K562 (cell line): ENCODE measurements at regions not wholly inside any gene's neighbourhood (a gene's known extent, or its start where the extent isn't known, plus 50 kb on each side); places are given as distances from the start of the nearest gene placed in this dataset.

Experiments used
- ATF6 ChIP-seq: sonication (generic); formaldehyde crosslinking; IDR thresholded peaks from 2 replicates; pipeline ENCODE4 v1.4.0; 2020; ENCODE audit warnings: mild to moderate bottlenecking, missing genetic modification reagents
- ELK1 ChIP-seq: sonication (generic); formaldehyde crosslinking; IDR thresholded peaks from 2 replicates; pipeline ENCODE4 v1.8.1; 2022; ENCODE audit warnings: missing genetic modification reagents
- POLR2A ChIP-seq: fragments of 450-650 bp; conservative IDR thresholded peaks from 2 replicates; pipeline ENCODE4 v1.6.1; 2016
- POLR2AphosphoS5 ChIP-seq: IDR thresholded peaks from 2 replicates; pipeline ENCODE4 v1.6.1; 2011; ENCODE audit warnings: mild to moderate bottlenecking, low read depth, low read length, moderate library complexity; ENCODE audit not compliant: control insufficient read depth, insufficient read depth
- SMARCA4 ChIP-seq: fragments of 450-650 bp; IDR thresholded peaks from 2 replicates; pipeline ENCODE4 v1.6.1; 2016
- SMC3 ChIP-seq: conservative IDR thresholded peaks from 2 replicates; pipeline ENCODE4 v1.6.1; 2011; ENCODE audit warnings: low read depth, low read length, improper control_type of control experiment; ENCODE audit not compliant: insufficient read depth
- ZNF830 ChIP-seq: fragments of 250-450 bp; sonication (Bioruptor Pico); IDR thresholded peaks from 2 replicates; pipeline ENCODE4 v1.5.0; 2021; ENCODE audit warnings: mild to moderate bottlenecking
- TF ChIP-seq, protein P1 (sequence below), 2 experiments: fragments of 450-650 bp; formaldehyde crosslinking in 1 of 2; IDR thresholded peaks; 2 replicates each; pipeline versions ENCODE4 v1.4.0 to v1.6.1; 2014 to 2020; ENCODE audit warnings: mild to moderate bottlenecking in 2 of 2, borderline replicate concordance in 1 of 2, low read depth in 1 of 2

DNA sequence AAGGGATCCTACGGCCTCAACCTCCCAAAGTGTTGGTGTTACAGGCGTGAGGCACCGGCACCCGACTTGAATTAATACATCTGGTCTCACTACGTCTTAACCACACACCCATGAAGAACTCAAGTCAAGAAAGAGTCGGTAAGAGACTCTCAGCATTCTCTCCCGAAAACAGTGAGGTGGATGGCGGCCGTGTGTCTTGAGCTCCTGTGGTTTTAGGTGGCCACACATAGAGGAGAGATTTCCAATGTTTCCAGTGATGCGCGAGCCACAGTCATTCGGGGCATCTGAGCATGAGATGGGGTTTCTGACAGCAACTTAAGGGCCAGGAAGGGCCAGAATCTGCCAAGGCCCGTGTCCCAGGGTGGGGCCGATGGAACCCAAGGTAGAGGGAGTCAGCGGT, 766.4 kb upstream of the DEFB115 start:
- TF ChIP-seq, protein P1, sequence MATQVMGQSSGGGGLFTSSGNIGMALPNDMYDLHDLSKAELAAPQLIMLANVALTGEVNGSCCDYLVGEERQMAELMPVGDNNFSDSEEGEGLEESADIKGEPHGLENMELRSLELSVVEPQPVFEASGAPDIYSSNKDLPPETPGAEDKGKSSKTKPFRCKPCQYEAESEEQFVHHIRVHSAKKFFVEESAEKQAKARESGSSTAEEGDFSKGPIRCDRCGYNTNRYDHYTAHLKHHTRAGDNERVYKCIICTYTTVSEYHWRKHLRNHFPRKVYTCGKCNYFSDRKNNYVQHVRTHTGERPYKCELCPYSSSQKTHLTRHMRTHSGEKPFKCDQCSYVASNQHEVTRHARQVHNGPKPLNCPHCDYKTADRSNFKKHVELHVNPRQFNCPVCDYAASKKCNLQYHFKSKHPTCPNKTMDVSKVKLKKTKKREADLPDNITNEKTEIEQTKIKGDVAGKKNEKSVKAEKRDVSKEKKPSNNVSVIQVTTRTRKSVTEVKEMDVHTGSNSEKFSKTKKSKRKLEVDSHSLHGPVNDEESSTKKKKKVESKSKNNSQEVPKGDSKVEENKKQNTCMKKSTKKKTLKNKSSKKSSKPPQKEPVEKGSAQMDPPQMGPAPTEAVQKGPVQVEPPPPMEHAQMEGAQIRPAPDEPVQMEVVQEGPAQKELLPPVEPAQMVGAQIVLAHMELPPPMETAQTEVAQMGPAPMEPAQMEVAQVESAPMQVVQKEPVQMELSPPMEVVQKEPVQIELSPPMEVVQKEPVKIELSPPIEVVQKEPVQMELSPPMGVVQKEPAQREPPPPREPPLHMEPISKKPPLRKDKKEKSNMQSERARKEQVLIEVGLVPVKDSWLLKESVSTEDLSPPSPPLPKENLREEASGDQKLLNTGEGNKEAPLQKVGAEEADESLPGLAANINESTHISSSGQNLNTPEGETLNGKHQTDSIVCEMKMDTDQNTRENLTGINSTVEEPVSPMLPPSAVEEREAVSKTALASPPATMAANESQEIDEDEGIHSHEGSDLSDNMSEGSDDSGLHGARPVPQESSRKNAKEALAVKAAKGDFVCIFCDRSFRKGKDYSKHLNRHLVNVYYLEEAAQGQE (IDR thresholded peaks at IDR 0.05; ENCODE audit: borderline replicate concordance), result no peak
- TF ChIP-seq, protein P1 (CRISPR knock-in tag; IDR thresholded peaks at IDR 0.05; ENCODE audit: low read depth), result no peak
- TF ChIP-seq ELK1 (CRISPR knock-in tag) (no peak), SMARCA4 (no peak), POLR2A (no peak), ATF6 (CRISPR knock-in tag) (no peak), ZNF830 (no peak), POLR2AphosphoS5 (no peak), SMC3 (no peak)
